Small intestine (tissue), 7 donors: ENCODE measurements at regions not wholly inside any gene's neighbourhood (a gene's known extent, or its start where the extent isn't known, plus 50 kb on each side); places are given as distances from the start of the nearest gene placed in this dataset.
"Not testable (repeated sequence)": the region's sequence is repeated elsewhere in the genome, so short reads cannot be mapped to it uniquely, and the experiment has no call there.

ENCODE experiments used
- DNase-seq, 2 donors: peaks; one replicate each; pipeline versions ENCODE4 v3.0.0 to v3.0.0-alpha.2; 2013
- FAIRE-seq: peaks from 2 replicates; lab custom pipeline; 2012; peaks lifted over from hg19 to GRCh38; lab: Jason Lieb, UNC
- H3K27ac ChIP-seq, 3 donors: one replicate each; pipeline ENCODE4 v1.5.1; 2013; ENCODE audit warnings: low read length in 2 of 3, mild to moderate bottlenecking in 2 of 3, control low read depth in 1 of 3, inconsistent platforms in 1 of 3, low read depth in 1 of 3, moderate library complexity in 1 of 3
- H3K27me3 ChIP-seq, 3 donors: one replicate each; pipeline ENCODE4 v1.6.1; 2013; ENCODE audit warnings: low read length in 3 of 3, inconsistent platforms in 1 of 3; ENCODE audit not compliant: control insufficient read depth in 3 of 3, insufficient read depth in 3 of 3
- H3K36me3 ChIP-seq, 3 donors: one replicate each; pipeline ENCODE4 v1.6.1; 2013; ENCODE audit warnings: low read length in 3 of 3, inconsistent platforms in 1 of 3, low read depth in 1 of 3, mild to moderate bottlenecking in 1 of 3, moderate library complexity in 1 of 3; ENCODE audit not compliant: control insufficient read depth in 3 of 3, insufficient read depth in 2 of 3
- H3K4me1 ChIP-seq, 3 donors: one replicate each; pipeline ENCODE4 v1.6.1; 2013; ENCODE audit warnings: low read length in 2 of 3, inconsistent platforms in 1 of 3, low read depth in 1 of 3, mild to moderate bottlenecking in 1 of 3, moderate library complexity in 1 of 3; ENCODE audit not compliant: control insufficient read depth in 3 of 3, insufficient read depth in 2 of 3
- H3K4me3 ChIP-seq, 3 donors: one replicate each; pipeline ENCODE4 v1.5.1; 2013; ENCODE audit warnings: low read length in 3 of 3, control low read depth in 1 of 3, inconsistent platforms in 1 of 3, low read depth in 1 of 3, mild to moderate bottlenecking in 1 of 3, moderate library complexity in 1 of 3
- H3K9me3 ChIP-seq, 2 donors: one replicate each; pipeline ENCODE4 v1.6.1; 2013; ENCODE audit warnings: low read depth in 1 of 2, low read length in 1 of 2; ENCODE audit not compliant: control insufficient read depth in 2 of 2, insufficient read depth in 1 of 2
- WGBS, 3 donors: extraction: QIAGEN DNeasy Blood & Tissue Kit; methylation state at CpG; one replicate each; pipeline ENCODE4 v1.1.7; 2013; 5-methylcytosine and 5-hydroxymethylcytosine counted together
- donor health status: healthy with polysubstance abuse.
- donor health status: control.
- donor health status: control.
- donor health status: Bipolar disorder and iron deficiency.
- donor health status: healthy.

DNA sequence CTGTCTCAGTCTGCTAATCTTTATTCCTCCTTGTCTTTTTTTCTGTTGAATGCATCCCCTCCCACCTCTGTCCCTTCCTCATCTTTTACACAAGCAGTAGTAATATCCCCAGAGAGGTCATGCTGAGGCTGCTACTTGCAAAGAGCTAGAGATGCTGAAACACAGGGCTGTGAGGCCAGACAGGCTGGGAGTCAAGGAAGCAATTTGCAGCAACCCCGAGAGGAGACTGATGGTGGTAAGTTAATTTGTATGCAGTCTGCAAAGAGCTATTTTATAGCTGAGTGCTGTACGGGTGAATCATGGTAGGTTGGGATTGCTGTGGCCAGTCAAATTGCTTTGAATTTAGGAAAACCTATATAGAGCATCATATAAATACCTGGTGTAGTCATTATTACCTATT is 90.2 kb upstream of the SLC24A2 start:
- Histone ChIP-seq H3K36me3 (no peaks in the 10 kb centered on the region), H3K4me1 (no peaks in the 10 kb centered on the region), H3K27me3 (no peaks in the 10 kb centered on the region), H3K4me3 (no peak overlapping the region), H3K9me3 (peaks cover 0 to 2% of the 10 kb centered on the region in 2 donors), H3K27ac (no peak overlapping the region)
- DNase-seq: no peak
- 61 to 68% (median 65%) methylated on average over 2 of the region's 2 CpGs for WGBS, 3 donors
- FAIRE-seq: no peak

GRCh38 chr9:19876569-19877316 is 87.9 kb upstream of the SLC24A2 start:
- 55 to 77% (median 62%) methylated on average over 3 of the region's 3 CpGs for WGBS, 3 donors
- Histone ChIP-seq H3K9me3 (peaks cover 0 to 2% of the 10 kb centered on the region in 2 donors), H3K27ac (no peak overlapping the region), H3K27me3 (no peaks in the 10 kb centered on the region), H3K4me1 (no peaks in the 10 kb centered on the region), H3K4me3 (no peak overlapping the region), H3K36me3 (no peaks in the 10 kb centered on the region)
- DNase-seq (no peak), FAIRE-seq (no peak)

- FAIRE-seq (no peak), DNase-seq (no peak)
- peaks cover 0 to 2% of the 10 kb centered on the region in 2 donors for H3K9me3 ChIP-seq
- no peaks in the 10 kb centered on the region for H3K27me3 ChIP-seq
- H3K27ac ChIP-seq: no peak overlapping the region
- H3K36me3 ChIP-seq: no peaks in the 10 kb centered on the region
- no peak overlapping the region for H3K4me3 ChIP-seq
- H3K4me1 ChIP-seq: no peaks in the 10 kb centered on the region
- 80 to 84% (median 84%) methylated on average over 5 of the region's 5 CpGs for WGBS, 3 donors
These were observed 86.6 kb upstream of the SLC24A2 start for GRCh38 chr9:19875291-19875920.

- WGBS, 3 donors: 74 to 84% (median 81%) methylated on average over 2 of the region's 2 CpGs
These were observed 84.4 kb upstream of the SLC24A2 start for GRCh38 chr9:19873188-19873587.

GRCh38 chr9:19870988-19871387 is 82.2 kb upstream of the SLC24A2 start:
- Histone ChIP-seq H3K4me1 (no peaks in the 10 kb centered on the region), H3K4me3 (no peak overlapping the region), H3K27me3 (no peaks in the 10 kb centered on the region), H3K9me3 (no peaks in the 10 kb centered on the region), H3K27ac (no peak overlapping the region), H3K36me3 (no peaks in the 10 kb centered on the region)
- FAIRE-seq (no peak), DNase-seq (no peak)
- 75 to 95% (median 90%) methylated on average over 2 of the region's 2 CpGs for WGBS, 3 donors

More at GRCh38 chr9:19873188-19873587, 84.4 kb upstream of the SLC24A2 start:
- H3K4me3 ChIP-seq, H3K4me1 ChIP-seq, H3K27me3 ChIP-seq, FAIRE-seq, H3K9me3 ChIP-seq, H3K36me3 ChIP-seq, H3K27ac ChIP-seq, DNase-seq: not testable (repeated sequence)

- Histone ChIP-seq H3K4me3 (no peak overlapping the region), H3K27me3 (no peaks in the 10 kb centered on the region), H3K9me3 (no peaks in the 10 kb centered on the region), H3K4me1 (no peaks in the 10 kb centered on the region), H3K36me3 (no peaks in the 10 kb centered on the region), H3K27ac (no peak overlapping the region)
- DNase-seq: no peak
- FAIRE-seq: no peak
- 6 to 38% (median 19%) methylated on average over 1 of the region's 1 CpG for WGBS, 3 donors
These were observed 52.1 kb upstream of the SLC24A2 start for GRCh38 chr9:19840953-19841352.
